Stomach (tissue), 4 donors: ENCODE measurements at regions not wholly inside any gene's neighbourhood (a gene's known extent, or its start where the extent isn't known, plus 50 kb on each side); places are given as distances from the start of the nearest gene placed in this dataset.

ENCODE experiments used
- CTCF ChIP-seq, 7 experiments: fragments of 450-650 bp in 4 of 7; fragments of 200-600 bp in 3 of 7; sonication (generic) in 3 of 7; IDR thresholded peaks; one replicate each; pipeline ENCODE4 v1.5.1; 2016 to 2019; ENCODE audit warnings: antibody characterized with exemption in 7 of 7, control low read depth in 2 of 7, mild to moderate bottlenecking in 1 of 7
- POLR2A ChIP-seq, 4 donors: fragments of 450-650 bp; IDR thresholded peaks; one replicate each; pipeline ENCODE4 v1.6.1; 2016; ENCODE audit warnings: antibody characterized with exemption in 4 of 4, control low read depth in 2 of 4, mild to moderate bottlenecking in 1 of 4, moderate library complexity in 1 of 4

- TF ChIP-seq CTCF (IDR thresholded peaks at IDR 0.05) (no peak), POLR2A (IDR thresholded peaks at IDR 0.05) (no peak)
These were observed 140.8 kb downstream of the CEMIP2 start for GRCh38 chr9:71627537-71627936.
